Right lobe of liver (tissue), 4 donors: ENCODE measurements at regions not wholly inside any gene's neighbourhood (a gene's known extent, or its start where the extent isn't known, plus 50 kb on each side); places are given as distances from the start of the nearest gene placed in this dataset.

ENCODE experiments used
- CTCF ChIP-seq, 4 donors: fragments of 200-600 bp in 3 of 4; fragments of 450-650 bp in 1 of 4; IDR thresholded peaks; one replicate each; pipeline versions ENCODE4 v1.5.1 to v1.8.0; 2016 to 2022; ENCODE audit warnings: antibody characterized with exemption in 4 of 4, mild to moderate bottlenecking in 2 of 4
- POLR2A ChIP-seq: fragments of 450-650 bp; IDR thresholded peaks from one replicate; pipeline ENCODE4 v1.6.1; 2017; ENCODE audit warnings: antibody characterized with exemption, mild to moderate bottlenecking
- donor health status: DM: no; HTN: no; CAD: no.
- donor health status: DM: no; HTN: no; CAD: no.
- donor health status: DM: no; HTN: yes; CAD: no.

- TF ChIP-seq POLR2A, result no peak
- no peak for TF ChIP-seq CTCF (IDR thresholded peaks at IDR 0.05)
These were observed 76.6 kb downstream of the EDN1 start for GRCh38 chr6:12366731-12367130.
